AG04450 (cell line): ENCODE measurements at regions not wholly inside any gene's neighbourhood (a gene's known extent, or its start where the extent isn't known, plus 50 kb on each side); places are given as distances from the start of the nearest gene placed in this dataset.
"Not testable (repeated sequence)": the region's sequence is repeated elsewhere in the genome, so short reads cannot be mapped to it uniquely, and the experiment has no call there.

Source experiments
- CTCF ChIA-PET: fragments of 300-600, 350-600 bp; formaldehyde crosslinking; extraction: SDS; loops from one replicate; lab custom pipeline; 2022; ENCODE audit warnings: antibody characterized with exemption, inconsistent platforms; lab: Charles Lee
- POLR2A ChIA-PET: fragments of 350-600 bp; formaldehyde crosslinking; extraction: SDS; loops from one replicate; lab custom pipeline; 2021; ENCODE audit warnings: antibody characterized with exemption, inconsistent platforms; lab: Yijun Ruan, JAX
- DNase-seq: peaks from one replicate; pipeline ENCODE4 v3.0.0-alpha.2; 2011; ENCODE audit warnings: low read depth, low spot score
- H3K27ac ChIP-seq: one replicate; pipeline ENCODE4 v1.5.1; 2012; ENCODE audit warnings: low read depth, low read length, control low read depth
- H3K27me3 ChIP-seq: one replicate; pipeline ENCODE4 v1.6.0; 2012; ENCODE audit warnings: low read length; ENCODE audit not compliant: control insufficient read depth, insufficient read depth
- H3K4me3 ChIP-seq: 2 replicates; pipeline ENCODE4 v1.5.1; 2011; ENCODE audit warnings: mild to moderate bottlenecking, low read depth, low read length, control low read depth
- H3K9me3 ChIP-seq: 2 replicates; pipeline ENCODE4 v1.5.1; 2012; ENCODE audit warnings: low read length; ENCODE audit not compliant: control insufficient read depth, insufficient read depth
- TF ChIP-seq, protein P1 (sequence below): IDR thresholded peaks from 2 replicates; pipeline ENCODE4 v1.5.1; 2011; ENCODE audit warnings: low read depth, low read length, control low read depth, inconsistent platforms

DNA sequence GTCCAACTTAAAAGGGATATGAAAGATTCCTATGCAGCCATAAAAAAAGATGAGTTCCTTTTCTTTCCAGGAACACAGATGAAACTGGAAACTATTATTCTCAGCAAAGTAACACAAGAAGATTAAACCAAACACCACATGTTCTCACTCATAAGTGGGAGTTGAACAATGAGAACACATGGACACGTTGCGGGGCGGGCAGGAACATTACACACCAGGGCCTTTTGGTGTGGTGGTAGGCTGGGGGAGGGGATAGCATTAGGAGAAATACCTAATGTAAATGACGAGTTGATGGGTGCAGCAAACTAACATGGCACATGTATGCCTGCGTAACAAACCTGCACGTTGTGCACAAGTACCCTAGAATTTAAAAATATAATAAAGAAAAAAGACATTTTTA, 516.1 kb downstream of the LRRC70 start:
- Histone ChIP-seq H3K27me3 (no peaks in the 10 kb centered on the region), H3K9me3 (no peaks in the 10 kb centered on the region; the same call in 1 of the 2 replicates), H3K4me3 (no peak overlapping the region), H3K27ac (no peak overlapping the region)
- TF ChIP-seq, protein P1, sequence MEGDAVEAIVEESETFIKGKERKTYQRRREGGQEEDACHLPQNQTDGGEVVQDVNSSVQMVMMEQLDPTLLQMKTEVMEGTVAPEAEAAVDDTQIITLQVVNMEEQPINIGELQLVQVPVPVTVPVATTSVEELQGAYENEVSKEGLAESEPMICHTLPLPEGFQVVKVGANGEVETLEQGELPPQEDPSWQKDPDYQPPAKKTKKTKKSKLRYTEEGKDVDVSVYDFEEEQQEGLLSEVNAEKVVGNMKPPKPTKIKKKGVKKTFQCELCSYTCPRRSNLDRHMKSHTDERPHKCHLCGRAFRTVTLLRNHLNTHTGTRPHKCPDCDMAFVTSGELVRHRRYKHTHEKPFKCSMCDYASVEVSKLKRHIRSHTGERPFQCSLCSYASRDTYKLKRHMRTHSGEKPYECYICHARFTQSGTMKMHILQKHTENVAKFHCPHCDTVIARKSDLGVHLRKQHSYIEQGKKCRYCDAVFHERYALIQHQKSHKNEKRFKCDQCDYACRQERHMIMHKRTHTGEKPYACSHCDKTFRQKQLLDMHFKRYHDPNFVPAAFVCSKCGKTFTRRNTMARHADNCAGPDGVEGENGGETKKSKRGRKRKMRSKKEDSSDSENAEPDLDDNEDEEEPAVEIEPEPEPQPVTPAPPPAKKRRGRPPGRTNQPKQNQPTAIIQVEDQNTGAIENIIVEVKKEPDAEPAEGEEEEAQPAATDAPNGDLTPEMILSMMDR: no peak
- no peak for DNase-seq
- CTCF ChIA-PET: no interaction called here
- POLR2A ChIA-PET: no interaction called here

DNA sequence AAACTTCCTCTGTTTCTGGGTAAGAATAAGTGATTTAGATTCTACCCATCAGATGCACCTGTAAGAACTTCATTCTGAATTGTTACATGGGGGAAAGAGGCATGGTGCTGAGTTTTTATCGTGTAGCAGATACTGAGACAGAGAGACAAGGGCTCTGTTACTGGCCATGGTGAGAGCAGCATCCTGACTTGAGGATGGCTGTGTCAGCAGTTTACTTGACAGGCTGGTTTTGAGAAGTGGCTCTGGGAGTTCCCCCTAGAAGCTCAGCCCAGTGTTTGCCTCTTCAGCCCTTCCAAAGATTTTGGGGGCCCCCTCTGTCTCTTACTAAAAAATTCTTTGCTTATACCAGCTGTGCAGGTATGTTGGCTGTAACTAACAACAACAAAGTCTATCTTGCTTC, 510.5 kb downstream of the LRRC70 start:
- Histone ChIP-seq H3K4me3 (no peak overlapping the region), H3K9me3 (peaks cover 4% of the 10 kb centered on the region; the same call in 1 of the 2 replicates), H3K27me3 (no peaks in the 10 kb centered on the region), H3K27ac (no peak overlapping the region)
- CTCF ChIA-PET: no interaction called here
- POLR2A ChIA-PET: no interaction called here
- TF ChIP-seq, protein P1: no peak
- DNase-seq: no peak

DNA sequence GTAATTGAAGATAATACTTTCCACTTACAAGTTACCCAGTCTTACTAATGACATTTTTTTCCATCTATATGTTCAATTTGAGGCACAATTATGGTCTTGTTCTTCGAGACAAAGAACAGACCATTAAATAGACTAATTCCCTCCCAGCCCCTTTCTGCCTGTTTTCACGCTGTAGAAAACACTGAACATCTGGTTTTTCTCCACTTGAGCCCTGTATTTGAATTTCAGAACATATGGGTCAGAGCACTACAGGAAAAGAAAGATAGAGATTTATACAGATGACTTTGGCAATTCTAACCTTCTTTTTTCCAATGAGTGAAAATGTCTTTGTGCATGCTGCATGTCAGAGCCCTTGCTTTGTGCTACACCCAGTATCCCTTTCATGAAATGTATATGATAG, 506.9 kb downstream of the LRRC70 start:
- no peak for DNase-seq
- Histone ChIP-seq H3K27ac (no peak overlapping the region), H3K9me3 (peaks cover 9% of the 10 kb centered on the region; the same call in 1 of the 2 replicates), H3K27me3 (no peaks in the 10 kb centered on the region), H3K4me3 (no peak overlapping the region)
- TF ChIP-seq, protein P1: no peak
- POLR2A ChIA-PET: no interaction called here
- CTCF ChIA-PET: no interaction called here

DNA sequence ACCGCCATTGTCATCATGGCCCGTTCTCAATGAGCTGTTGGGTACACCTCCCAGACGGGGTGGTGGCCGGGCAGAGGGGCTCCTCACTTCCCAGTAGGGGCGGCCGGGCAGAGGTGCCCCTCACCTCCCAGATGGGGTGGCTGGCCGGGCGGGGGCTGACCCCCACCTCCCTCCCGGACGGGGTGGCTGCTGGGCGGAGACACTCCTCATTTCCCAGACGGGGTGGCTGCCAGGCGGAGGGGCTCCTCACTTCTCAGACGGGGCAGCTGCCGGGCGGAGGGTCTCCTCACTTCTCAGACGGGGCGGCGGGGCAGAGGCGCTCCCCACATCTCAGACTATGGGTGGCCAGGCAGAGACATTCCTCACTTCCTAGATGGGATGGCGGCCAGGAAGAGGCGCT, 505.1 kb downstream of the LRRC70 start:
- POLR2A ChIA-PET, CTCF ChIA-PET, DNase-seq: not testable (repeated sequence)

DNA sequence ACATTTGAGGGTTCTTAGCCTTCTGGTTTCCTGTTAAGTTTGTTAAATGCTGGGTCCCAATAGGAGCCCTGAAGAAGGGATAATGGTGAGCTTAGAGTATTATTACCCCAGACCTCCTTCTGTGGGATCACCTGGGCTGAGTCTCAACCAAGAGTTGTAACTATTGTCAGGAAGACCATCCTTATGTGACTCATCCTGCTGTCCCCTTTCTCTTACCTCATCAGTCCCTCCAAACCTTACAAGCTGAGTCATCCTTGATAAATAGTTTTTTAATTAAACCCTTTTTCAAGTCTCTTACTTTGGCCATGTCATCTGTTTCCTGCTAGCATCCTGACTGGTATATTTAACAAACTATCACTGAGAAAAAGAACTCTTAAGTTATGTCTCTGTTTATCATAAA, 502.8 kb downstream of the LRRC70 start:
- CTCF ChIA-PET: no interaction called here
- H3K9me3 ChIP-seq: peaks cover 9% of the 10 kb centered on the region; the same call in 1 of the 2 replicates
- POLR2A ChIA-PET: no interaction called here
- H3K27ac ChIP-seq: no peak overlapping the region
- TF ChIP-seq, protein P1: no peak
- no peak overlapping the region for H3K4me3 ChIP-seq
- H3K27me3 ChIP-seq: no peaks in the 10 kb centered on the region
- no peak for DNase-seq

More for the DNA sequence above, 505.1 kb downstream of the LRRC70 start:
- not testable (repeated sequence) for H3K27me3 ChIP-seq, H3K4me3 ChIP-seq, H3K9me3 ChIP-seq, H3K27ac ChIP-seq

DNA sequence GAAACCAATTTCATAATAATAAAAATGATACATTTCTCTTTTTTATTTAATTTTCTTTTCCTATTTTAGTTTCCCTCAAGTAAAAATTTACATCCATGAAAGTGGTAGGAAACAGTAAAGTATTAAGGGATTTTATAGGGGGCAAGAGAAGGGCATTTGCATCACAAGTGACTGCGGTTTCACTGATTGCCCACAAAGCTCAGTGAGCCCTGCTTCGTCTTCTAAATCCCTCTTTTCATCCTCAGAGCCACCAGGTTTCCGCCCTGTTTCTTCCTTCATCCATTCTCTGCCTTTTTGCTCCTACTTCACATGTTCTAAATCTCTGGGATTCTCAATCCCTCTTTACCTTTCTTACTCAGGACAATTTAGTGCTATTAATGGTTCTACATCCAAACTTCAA, 491.4 kb downstream of the LRRC70 start:
- DNase-seq: no peak
- Histone ChIP-seq H3K9me3 (no peaks in the 10 kb centered on the region), H3K27ac (no peak overlapping the region), H3K27me3 (no peaks in the 10 kb centered on the region), H3K4me3 (no peak overlapping the region)
- ChIA-PET POLR2A (no interaction called here), CTCF (no interaction called here)
- TF ChIP-seq, protein P1: no peak
